IMR-90 (cell line): ENCODE measurements at regions not wholly inside any gene's neighbourhood (a gene's known extent, or its start where the extent isn't known, plus 50 kb on each side); places are given as distances from the start of the nearest gene placed in this dataset.

Experiments used
- ATAC-seq: fragments of 200-7000 bp; cut with Tn5 transposase; 2 replicates; pipeline ENCODE4 v1.9.1; 2020; ENCODE audit warnings: low read depth, mild to moderate bottlenecking, moderate library complexity
- BruUV-seq: library from RNA; stranded (reverse); fragments of 400-500 nt; replicated peaks from 2 replicates; lab custom pipeline; 2021; lab: Mats Ljungman, UMichigan
- CTCF ChIA-PET: fragments of 300-600 bp; formaldehyde crosslinking; extraction: SDS; loops from one replicate; lab custom pipeline; 2021; ENCODE audit warnings: antibody characterized with exemption; lab: Yijun Ruan, JAX
- POLR2A ChIA-PET: fragments of 300-600 bp; sonication (Branson Sonifier 250); formaldehyde crosslinking; loops from one replicate; lab custom pipeline; 2022; ENCODE audit warnings: antibody characterized with exemption; ENCODE audit not compliant: unreplicated experiment; lab: Charles Lee
- DNase-seq: peaks from one replicate; pipeline ENCODE4 v3.0.0; 2013
- H2AFZ ChIP-seq: replicated peaks from 2 replicates; pipeline ENCODE3; 2013; ENCODE audit warnings: low read length, mild to moderate bottlenecking; ENCODE audit not compliant: poor library complexity
- H2AK5ac ChIP-seq: 2 replicates; pipeline ENCODE4 v1.6.1; 2013; ENCODE audit warnings: low read depth, low read length, inconsistent platforms
- H2AK9ac ChIP-seq: replicated peaks from 2 replicates; pipeline ENCODE3; 2013; ENCODE audit warnings: mild to moderate bottlenecking, low read depth, low read length, moderate library complexity; ENCODE audit not compliant: poor library complexity
- H2BK120ac ChIP-seq: 2 replicates; pipeline ENCODE4 v1.6.1; 2013; ENCODE audit warnings: low read depth, low read length, inconsistent platforms
- H2BK15ac ChIP-seq: 3 replicates; pipeline ENCODE4 v1.6.1; 2013; ENCODE audit warnings: low read depth, low read length, inconsistent platforms
- H2BK20ac ChIP-seq: 2 replicates; pipeline ENCODE4 v1.6.1; 2013; ENCODE audit warnings: low read depth, mild to moderate bottlenecking, inconsistent platforms, low read length, moderate library complexity
- H2BK5ac ChIP-seq: 2 replicates; pipeline ENCODE4 v1.6.1; 2013; ENCODE audit warnings: mild to moderate bottlenecking, low read depth, low read length, inconsistent platforms; ENCODE audit not compliant: poor library complexity, severe bottlenecking
- H3K14ac ChIP-seq: replicated peaks from 2 replicates; pipeline ENCODE4 v1.6.1; 2013; ENCODE audit warnings: low read depth, low read length, inconsistent platforms
- H3K18ac ChIP-seq: 2 replicates; pipeline ENCODE4 v1.6.1; 2013; ENCODE audit warnings: low read depth, low read length, control low read depth
- H3K23ac ChIP-seq: 2 replicates; pipeline ENCODE4 v1.6.1; 2013; ENCODE audit warnings: low read depth, low read length, inconsistent platforms
- H3K27ac ChIP-seq: 2 replicates; pipeline ENCODE4 v1.5.1; 2013; ENCODE audit warnings: mild to moderate bottlenecking, control low read depth, low read length; ENCODE audit not compliant: insufficient read depth
- H3K27me3 ChIP-seq: 2 replicates; pipeline ENCODE4 v1.6.1; 2013; ENCODE audit warnings: low read length; ENCODE audit not compliant: control insufficient read depth, insufficient read depth
- H3K36me3 ChIP-seq: 2 replicates; pipeline ENCODE4 v1.6.1; 2013; ENCODE audit warnings: low read length, mixed read lengths; ENCODE audit not compliant: control insufficient read depth, insufficient read depth
- H3K4ac ChIP-seq: 2 replicates; pipeline ENCODE4 v1.6.1; 2013; ENCODE audit warnings: low read depth, low read length, inconsistent platforms
- H3K4me1 ChIP-seq: 2 replicates; pipeline ENCODE4 v1.6.1; 2013; ENCODE audit warnings: low read length, mixed read lengths; ENCODE audit not compliant: control insufficient read depth, insufficient read depth
- H3K4me2 ChIP-seq: 2 replicates; pipeline ENCODE4 v1.6.1; 2013; ENCODE audit warnings: low read depth, mild to moderate bottlenecking, control low read depth, low read length, moderate library complexity
- H3K4me3 ChIP-seq: 2 replicates; pipeline ENCODE4 v1.5.1; 2013; ENCODE audit warnings: low read depth, mild to moderate bottlenecking, control low read depth, low read length, moderate library complexity; ENCODE audit not compliant: insufficient read depth
- H3K56ac ChIP-seq: 2 replicates; pipeline ENCODE4 v1.6.1; 2013; ENCODE audit warnings: low read length, inconsistent platforms; ENCODE audit not compliant: insufficient read depth; ENCODE audit errors: extremely low read depth
- H3K79me1 ChIP-seq, 2 experiments: 2 replicates each; pipeline ENCODE4 v1.6.1; 2013; ENCODE audit warnings: low read length in 2 of 2, inconsistent platforms in 1 of 2, low read depth in 1 of 2
- H3K9ac ChIP-seq: 2 replicates; pipeline ENCODE4 v1.6.1; 2013; ENCODE audit warnings: low read depth, low read length, control low read depth
- H3K9me1 ChIP-seq: 2 replicates; pipeline ENCODE4 v1.6.1; 2013; ENCODE audit warnings: low read length, inconsistent platforms; ENCODE audit not compliant: insufficient read depth
- H3K9me3 ChIP-seq: 2 replicates; pipeline ENCODE4 v1.6.1; 2013; ENCODE audit warnings: low read length; ENCODE audit not compliant: control insufficient read depth, insufficient read depth
- H4K20me1 ChIP-seq: 2 replicates; pipeline ENCODE4 v1.6.1; 2013; ENCODE audit warnings: low read length, inconsistent platforms; ENCODE audit not compliant: insufficient read depth
- H4K5ac ChIP-seq: 2 replicates; pipeline ENCODE4 v1.6.1; 2013; ENCODE audit warnings: mild to moderate bottlenecking, low read depth, low read length, control low read depth
- H4K8ac ChIP-seq, 2 experiments: 2 replicates each; pipeline ENCODE4 v1.6.1; 2013; ENCODE audit warnings: low read depth in 2 of 2, low read length in 2 of 2, control low read depth in 1 of 2, inconsistent platforms in 1 of 2
- H4K91ac ChIP-seq: 2 replicates; pipeline ENCODE4 v1.6.1; 2013; ENCODE audit warnings: low read depth, low read length, inconsistent platforms; ENCODE audit not compliant: insufficient read depth
- BHLHE40 ChIP-seq: fragments of 150-350 bp; IDR thresholded peaks from 2 replicates; pipeline ENCODE4 v1.6.1; 2016; ENCODE audit warnings: mild to moderate bottlenecking, low read depth, low read length
- CEBPB ChIP-seq: IDR thresholded peaks from 2 replicates; pipeline ENCODE4 v1.6.1; 2012; ENCODE audit warnings: low read depth, low read length, improper control_type of control experiment
- CHD1 ChIP-seq: IDR thresholded peaks from 2 replicates; pipeline ENCODE4 v1.6.1; 2012; ENCODE audit warnings: low read depth, low read length, improper control_type of control experiment
- CTCF ChIP-seq: conservative IDR thresholded peaks from 2 replicates; pipeline ENCODE4 v1.5.1; 2012; ENCODE audit warnings: mild to moderate bottlenecking, low read depth, low read length, improper control_type of control experiment
- ELK1 ChIP-seq: fragments of 150-350 bp; IDR thresholded peaks from 2 replicates; pipeline ENCODE4 v1.6.1; 2016; ENCODE audit warnings: low read depth, mild to moderate bottlenecking, low read length, moderate library complexity, borderline replicate concordance
- FOS ChIP-seq: fragments of 150-350 bp; IDR thresholded peaks from 2 replicates; pipeline ENCODE4 v1.6.1; 2016; ENCODE audit warnings: low read depth, low read length
- MAFK ChIP-seq: IDR thresholded peaks from 2 replicates; pipeline ENCODE4 v1.6.1; 2012; ENCODE audit warnings: low read depth, low read length, improper control_type of control experiment
- MAZ ChIP-seq: IDR thresholded peaks from 2 replicates; pipeline ENCODE4 v1.6.1; 2012; ENCODE audit warnings: low read depth, mild to moderate bottlenecking, low read length, improper control_type of control experiment, moderate library complexity, borderline replicate concordance
- MXI1 ChIP-seq: IDR thresholded peaks from 2 replicates; pipeline ENCODE4 v1.6.1; 2012; ENCODE audit warnings: low read depth, mild to moderate bottlenecking, low read length, moderate library complexity, borderline replicate concordance
- NFE2L2 ChIP-seq: fragments of 150-350 bp; IDR thresholded peaks from 2 replicates; pipeline ENCODE4 v1.6.1; 2016; ENCODE audit warnings: low read depth, mild to moderate bottlenecking, low read length
- POLR2A ChIP-seq: IDR thresholded peaks from 2 replicates; pipeline ENCODE4 v1.6.1; 2012; ENCODE audit warnings: mild to moderate bottlenecking, low read depth, low read length
- RAD21 ChIP-seq: IDR thresholded peaks from 2 replicates; pipeline ENCODE4 v1.6.1; 2012; ENCODE audit warnings: low read length, improper control_type of control experiment
- RCOR1 ChIP-seq: IDR thresholded peaks from 2 replicates; pipeline ENCODE4 v1.6.1; 2012; ENCODE audit warnings: mild to moderate bottlenecking, low read length, improper control_type of control experiment; ENCODE audit not compliant: insufficient replicate concordance
- RFX5 ChIP-seq: IDR thresholded peaks from 2 replicates; pipeline ENCODE4 v1.8.0; 2012; ENCODE audit warnings: low read depth, mild to moderate bottlenecking, low read length, moderate library complexity
- SMC3 ChIP-seq: fragments of 150-350 bp; IDR thresholded peaks from 2 replicates; pipeline ENCODE4 v1.6.1; 2016; ENCODE audit warnings: low read depth, mild to moderate bottlenecking, antibody characterized with exemption, low read length, moderate library complexity
- USF2 ChIP-seq: fragments of 150-350 bp; IDR thresholded peaks from 2 replicates; pipeline ENCODE4 v1.6.1; 2017; ENCODE audit warnings: mild to moderate bottlenecking, antibody characterized with exemption, low read length, low read depth
- WGBS, 2 experiments: methylation state at CpG; one replicate each; pipeline versions ENCODE4 v1.1.5 to v1.1.7; 2013; ENCODE audit warnings: missing lambda C conversion rate in 2 of 2; ENCODE audit not compliant: insufficient read length in 1 of 2; ENCODE audit errors: extremely low coverage in 2 of 2; 5-methylcytosine and 5-hydroxymethylcytosine counted together
- dilution Hi-C: fragments of 300-500 bp; cut with HindIII; formaldehyde crosslinking; loops from one replicate; pipeline ENCODE4 v1.14.3; 2018; ENCODE audit warnings: low sequenced_read_pairs; ENCODE audit not compliant: unreplicated experiment
- in situ Hi-C: fragments of 300-500 bp; cut with MboI; formaldehyde crosslinking; loops from 3 replicates; pipeline ENCODE4 v1.14.3; 2019; ENCODE audit warnings: low sequenced_read_pairs, inconsistent platforms, mixed read lengths
- intact Hi-C: fragments of 100-400 bp; cut with micrococcal nuclease; formaldehyde crosslinking; loops from 2 replicates; pipeline ENCODE4 v1.10.0; 2022

GRCh38 chr10:89829887-89830269 is 128.5 kb downstream of the KIF20B start:
- no peak overlapping the region for H4K5ac ChIP-seq
- peaks cover 3% of the 10 kb centered on the region for H3K27me3 ChIP-seq
- no peak overlapping the region for H3K9ac ChIP-seq
- no peak overlapping the region for H2AFZ ChIP-seq
- ATAC-seq (no peak), DNase-seq (no peak)
- no peak overlapping the region for H3K56ac ChIP-seq
- no peak overlapping the region for H4K91ac ChIP-seq
- intact Hi-C loops = no loop called here
- ChIA-PET POLR2A (no interaction called here), CTCF (no interaction called here)
- no peak overlapping the region for H2AK5ac ChIP-seq
- 100% methylated on average over 1 of the region's 5 CpGs; no CpG with 5 or more reads in 1 of the 2 experiments for WGBS, 2 experiments
- H3K14ac ChIP-seq = no peak overlapping the region
- BruUV-seq = no TSS peak
- no peak overlapping the region for H3K4me3 ChIP-seq
- no peak overlapping the region for H2BK20ac ChIP-seq
- H3K36me3 ChIP-seq = no peaks in the 10 kb centered on the region
- H3K18ac ChIP-seq = no peak overlapping the region
- TF ChIP-seq MXI1 = no peak
- TF ChIP-seq RFX5 = no peak
- TF ChIP-seq MAZ = no peak
- TF ChIP-seq POLR2A = no peak
- no peak for TF ChIP-seq SMC3
- TF ChIP-seq CTCF = no peak
- no peak for TF ChIP-seq USF2
- no peak for TF ChIP-seq MAFK
- TF ChIP-seq BHLHE40 = no peak
- no peak for TF ChIP-seq NFE2L2
- TF ChIP-seq FOS = no peak
- no peak for TF ChIP-seq RCOR1
- TF ChIP-seq CEBPB = no peak
- TF ChIP-seq CHD1 = no peak
- no peak for TF ChIP-seq ELK1
- TF ChIP-seq RAD21 = no peak
- H3K4me2 ChIP-seq = no peak overlapping the region
- no peak overlapping the region for H2BK5ac ChIP-seq
- H2BK120ac ChIP-seq = no peak overlapping the region
- no peaks in the 10 kb centered on the region for H3K9me1 ChIP-seq
- H3K79me1 ChIP-seq = no peaks in the 10 kb centered on the region
- H3K9me3 ChIP-seq = no peaks in the 10 kb centered on the region
- no peak overlapping the region for H3K23ac ChIP-seq
- H3K4ac ChIP-seq = no peak overlapping the region
- H4K8ac ChIP-seq = no peak overlapping the region
- H3K27ac ChIP-seq = no peak overlapping the region
- dilution Hi-C loops = no loop called here
- no peak overlapping the region for H2AK9ac ChIP-seq
- in situ Hi-C loops = no loop called here
- H4K20me1 ChIP-seq = no peaks in the 10 kb centered on the region
- H2BK15ac ChIP-seq = no peak overlapping the region
- no peaks in the 10 kb centered on the region for H3K4me1 ChIP-seq
